ENCODE measurements at regions not wholly inside any gene's neighbourhood (a gene's known extent, or its start where the extent isn't known, plus 50 kb on each side); places are given as distances from the start of the nearest gene placed in this dataset.

- no peak overlapping the region for H3K4me3 ChIP-seq (ENCODE audit: low read depth, low read length, poor library complexity, severe bottlenecking)
Measured at GRCh38 chr3:99477650-99478049, 160.7 kb upstream of the COL8A1 start.

DNA sequence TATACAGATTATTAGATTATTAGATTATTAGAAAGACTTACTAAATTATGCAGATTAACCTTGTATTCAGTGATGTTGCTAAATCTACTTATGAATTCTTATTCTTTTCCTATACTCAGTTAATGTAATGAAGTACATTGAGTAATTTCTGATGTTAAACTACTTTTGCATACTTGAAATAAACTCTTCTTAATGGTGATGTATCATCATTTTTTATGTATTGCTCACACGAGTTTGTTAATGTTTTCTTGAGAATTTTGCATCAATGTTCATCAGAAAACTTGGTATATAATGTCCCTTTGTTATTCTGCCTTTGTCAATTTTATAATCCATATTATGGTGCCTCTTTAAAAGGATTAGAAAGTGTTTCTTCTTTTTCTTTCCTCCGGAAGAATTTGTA is 163.2 kb upstream of the COL8A1 start:
- BruUV-seq (replicated peaks) = no TSS peak
- Histone ChIP-seq H3K4me3 (ENCODE audit: low read depth, low read length, poor library complexity, severe bottlenecking) (no peak overlapping the region), H3K4me1 (ENCODE audit: insufficient read depth, low read length, poor library complexity, severe bottlenecking) (no peaks in the 10 kb centered on the region), H3K36me3 (ENCODE audit: insufficient read depth, low read length, poor library complexity, severe bottlenecking) (no peaks in the 10 kb centered on the region), H3K9me3 (ENCODE audit: low read depth, low read length, poor library complexity, severe bottlenecking) (peaks cover 3% of the 10 kb centered on the region), H3K27me3 (replicated peaks; ENCODE audit: insufficient read depth, low read depth, low read length, poor library complexity) (no peaks in the 10 kb centered on the region), H3K27ac (ENCODE audit: low read depth, low read length, poor library complexity, severe bottlenecking) (no peak overlapping the region)
- intact Hi-C loops (cut with micrococcal nuclease; ENCODE audit: unreplicated experiment) = no loop called here
- DNase-seq (ENCODE audit: low spot score) = no peak
- CTCF ChIA-PET = no interaction called here
- POLR2A ChIA-PET (ENCODE audit: low non-redundant PET) = no interaction called here
- TF ChIP-seq CTCF (conservative IDR thresholded peaks at IDR 0.05; ENCODE audit: low read depth, low read length) (no peak), EZH2 (IDR thresholded peaks at IDR 0.05; ENCODE audit: borderline replicate concordance, low read depth, low read length, poor library complexity, severe bottlenecking) (no peak)

More at GRCh38 chr3:99477650-99478049, 160.7 kb upstream of the COL8A1 start:
- no peak for DNase-seq (ENCODE audit: low spot score)
- ChIA-PET CTCF (no interaction called here), POLR2A (ENCODE audit: low non-redundant PET) (no interaction called here)
- H3K9me3 ChIP-seq (ENCODE audit: low read depth, low read length, poor library complexity, severe bottlenecking) = peaks cover 3% of the 10 kb centered on the region
- H3K27me3 ChIP-seq (replicated peaks; ENCODE audit: insufficient read depth, low read depth, low read length, poor library complexity) = no peaks in the 10 kb centered on the region
- no peaks in the 10 kb centered on the region for H3K36me3 ChIP-seq (ENCODE audit: insufficient read depth, low read length, poor library complexity, severe bottlenecking)
- intact Hi-C loops (cut with micrococcal nuclease; ENCODE audit: unreplicated experiment) = no loop called here
- TF ChIP-seq EZH2 (IDR thresholded peaks at IDR 0.05; ENCODE audit: borderline replicate concordance, low read depth, low read length, poor library complexity, severe bottlenecking) = no peak
- TF ChIP-seq CTCF (conservative IDR thresholded peaks at IDR 0.05; ENCODE audit: low read depth, low read length) = no peak
- H3K4me1 ChIP-seq (ENCODE audit: insufficient read depth, low read length, poor library complexity, severe bottlenecking) = no peaks in the 10 kb centered on the region
- no TSS peak for BruUV-seq (replicated peaks)
- H3K27ac ChIP-seq (ENCODE audit: low read depth, low read length, poor library complexity, severe bottlenecking) = no peak overlapping the region

- no peak for TF ChIP-seq CTCF (conservative IDR thresholded peaks at IDR 0.05; ENCODE audit: low read depth, low read length)
- TF ChIP-seq EZH2 (IDR thresholded peaks at IDR 0.05; ENCODE audit: borderline replicate concordance, low read depth, low read length, poor library complexity, severe bottlenecking) = no peak
- BruUV-seq (replicated peaks) = no TSS peak
- Histone ChIP-seq H3K4me1 (ENCODE audit: insufficient read depth, low read length, poor library complexity, severe bottlenecking) (no peaks in the 10 kb centered on the region), H3K27ac (ENCODE audit: low read depth, low read length, poor library complexity, severe bottlenecking) (no peak overlapping the region), H3K4me3 (ENCODE audit: low read depth, low read length, poor library complexity, severe bottlenecking) (no peak overlapping the region), H3K27me3 (replicated peaks; ENCODE audit: insufficient read depth, low read depth, low read length, poor library complexity) (no peaks in the 10 kb centered on the region), H3K36me3 (ENCODE audit: insufficient read depth, low read length, poor library complexity, severe bottlenecking) (no peaks in the 10 kb centered on the region), H3K9me3 (ENCODE audit: low read depth, low read length, poor library complexity, severe bottlenecking) (peaks cover 3% of the 10 kb centered on the region)
- DNase-seq (ENCODE audit: low spot score) = no peak
- intact Hi-C loops (cut with micrococcal nuclease; ENCODE audit: unreplicated experiment) = no loop called here
- ChIA-PET POLR2A (ENCODE audit: low non-redundant PET) (no interaction called here), CTCF (no interaction called here)
Measured at GRCh38 chr3:99474776-99475175, 163.6 kb upstream of the COL8A1 start.
